CD4-positive, alpha-beta T cell (primary cell): ENCODE measurements at regions not wholly inside any gene's neighbourhood (a gene's known extent, or its start where the extent isn't known, plus 50 kb on each side); places are given as distances from the start of the nearest gene placed in this dataset.

ENCODE experiments used
- ATAC-seq: fragments of 200-7000 bp; cut with Tn5 transposase; one replicate; pipeline ENCODE4 v1.10.0; 2022; ENCODE audit warnings: mild to moderate bottlenecking; ENCODE audit not compliant: poor library complexity
- CTCF ChIA-PET: fragments of 350-600 bp; sonication (Branson Sonifier 250); formaldehyde crosslinking; loops from one replicate; lab custom pipeline; 2021; ENCODE audit warnings: antibody characterized with exemption, inconsistent platforms; lab: Charles Lee
- POLR2A ChIA-PET: fragments of 350-600 bp; sonication (Branson Sonifier 250); formaldehyde crosslinking; loops from one replicate; lab custom pipeline; 2021; ENCODE audit warnings: antibody characterized with exemption, inconsistent platforms; lab: Charles Lee
- DNase-seq, 14 experiments: peaks; one replicate each; pipeline ENCODE4 v3.0.0-alpha.2; 2013 to 2020; ENCODE audit warnings: mixed read lengths in 2 of 14
- H3K27ac ChIP-seq, 2 donors: one replicate each; pipeline versions ENCODE4 v1.5.1 to v1.7.0; 2013; ENCODE audit warnings: low read length in 2 of 2, low read depth in 1 of 2, mild to moderate bottlenecking in 1 of 2
- H3K27me3 ChIP-seq, 2 experiments: 1 replicate in 1 of 2; 2 replicates in 1 of 2; pipeline versions ENCODE4 v1.6.1 to v1.7.0; 2013; ENCODE audit warnings: low read length in 2 of 2, control low read depth in 1 of 2, mild to moderate bottlenecking in 1 of 2, moderate library complexity in 1 of 2; ENCODE audit not compliant: insufficient read depth in 2 of 2, control insufficient read depth in 1 of 2
- H3K36me3 ChIP-seq: one replicate; pipeline ENCODE4 v1.6.1; 2013; ENCODE audit warnings: low read length, control low read depth; ENCODE audit not compliant: insufficient read depth
- H3K4me1 ChIP-seq: one replicate; pipeline ENCODE4 v1.6.1; 2013; ENCODE audit warnings: low read length, control low read depth; ENCODE audit not compliant: insufficient read depth
- H3K4me3 ChIP-seq: one replicate; pipeline ENCODE4 v1.5.1; 2013; ENCODE audit warnings: mild to moderate bottlenecking, low read length, moderate library complexity
- H3K9me3 ChIP-seq, 2 experiments: 1 replicate in 1 of 2; 2 replicates in 1 of 2; pipeline versions ENCODE4 v1.6.1 to v1.7.0; 2013; ENCODE audit warnings: low read length in 2 of 2, mild to moderate bottlenecking in 2 of 2, control low read depth in 1 of 2, moderate library complexity in 1 of 2; ENCODE audit not compliant: control insufficient read depth in 1 of 2, insufficient read depth in 1 of 2
- H3K27ac Mint-ChIP-seq: one replicate; pipeline ENCODE4 v1.8.0; 2020; ENCODE audit warnings: mixed read lengths
- H3K27me3 Mint-ChIP-seq: one replicate; pipeline ENCODE4 v1.8.0; 2021; ENCODE audit warnings: mixed read lengths
- H3K36me3 Mint-ChIP-seq: one replicate; pipeline ENCODE4 v1.8.0; 2021; ENCODE audit warnings: low read depth, mixed read lengths
- H3K4me1 Mint-ChIP-seq: one replicate; pipeline ENCODE4 v1.8.0; 2021; ENCODE audit warnings: low read depth, mixed read lengths
- H3K4me3 Mint-ChIP-seq: one replicate; pipeline ENCODE4 v1.8.0; 2020; ENCODE audit warnings: mild to moderate bottlenecking, mixed read lengths
- H3K9me3 Mint-ChIP-seq: one replicate; pipeline ENCODE4 v1.8.0; 2020; ENCODE audit warnings: mixed read lengths
- intact Hi-C, 2 experiments: fragments of 100-400 bp; cut with DNase I in 1 of 2; cut with micrococcal nuclease in 1 of 2; formaldehyde crosslinking; loops; one replicate each; pipeline versions ENCODE4 v1.15.1 to v1.9.0; 2023 to 2025; cut with DNase I, micrococcal nuclease
- TF ChIP-seq, protein P1 (sequence below): fragments of 200-600 bp; IDR thresholded peaks from one replicate; pipeline ENCODE4 v1.8.0; 2022; ENCODE audit warnings: antibody characterized with exemption, mild to moderate bottlenecking

DNA sequence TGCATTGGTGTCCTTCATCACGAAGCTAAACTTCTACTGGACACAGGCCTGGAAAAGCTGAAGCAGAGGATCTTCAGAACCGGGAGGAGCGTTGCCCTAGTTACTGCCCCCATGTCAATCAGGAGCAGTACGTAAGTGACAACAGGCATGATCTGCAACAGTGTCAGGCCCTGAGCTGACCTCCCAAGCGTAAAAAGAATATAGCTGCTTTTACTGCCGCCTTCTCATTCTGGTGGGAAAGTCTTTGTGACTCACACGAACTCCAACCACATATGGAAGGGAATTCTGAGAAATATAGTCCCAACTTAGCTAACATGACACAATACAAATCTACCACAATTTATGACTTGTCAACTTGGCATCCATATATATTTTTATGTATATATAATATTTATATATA, 1007.7 kb upstream of the CDH2 start:
- ChIA-PET CTCF (no interaction called here), POLR2A (no interaction called here)
- Mint-ChIP-seq H3K27me3 (no peaks in the 10 kb centered on the region), H3K4me1 (no peaks in the 10 kb centered on the region), H3K36me3 (no peaks in the 10 kb centered on the region), H3K9me3 (peaks cover 4% of the 10 kb centered on the region), H3K4me3 (no peak overlapping the region), H3K27ac (no peak overlapping the region)
- H3K27ac ChIP-seq, result no peak overlapping the region
- H3K9me3 ChIP-seq, result peaks cover 0 to 4% of the 10 kb centered on the region in 2 experiments
- TF ChIP-seq, protein P1, sequence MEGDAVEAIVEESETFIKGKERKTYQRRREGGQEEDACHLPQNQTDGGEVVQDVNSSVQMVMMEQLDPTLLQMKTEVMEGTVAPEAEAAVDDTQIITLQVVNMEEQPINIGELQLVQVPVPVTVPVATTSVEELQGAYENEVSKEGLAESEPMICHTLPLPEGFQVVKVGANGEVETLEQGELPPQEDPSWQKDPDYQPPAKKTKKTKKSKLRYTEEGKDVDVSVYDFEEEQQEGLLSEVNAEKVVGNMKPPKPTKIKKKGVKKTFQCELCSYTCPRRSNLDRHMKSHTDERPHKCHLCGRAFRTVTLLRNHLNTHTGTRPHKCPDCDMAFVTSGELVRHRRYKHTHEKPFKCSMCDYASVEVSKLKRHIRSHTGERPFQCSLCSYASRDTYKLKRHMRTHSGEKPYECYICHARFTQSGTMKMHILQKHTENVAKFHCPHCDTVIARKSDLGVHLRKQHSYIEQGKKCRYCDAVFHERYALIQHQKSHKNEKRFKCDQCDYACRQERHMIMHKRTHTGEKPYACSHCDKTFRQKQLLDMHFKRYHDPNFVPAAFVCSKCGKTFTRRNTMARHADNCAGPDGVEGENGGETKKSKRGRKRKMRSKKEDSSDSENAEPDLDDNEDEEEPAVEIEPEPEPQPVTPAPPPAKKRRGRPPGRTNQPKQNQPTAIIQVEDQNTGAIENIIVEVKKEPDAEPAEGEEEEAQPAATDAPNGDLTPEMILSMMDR, result no peak
- no peaks in the 10 kb centered on the region for H3K27me3 ChIP-seq
- no peak overlapping the region for H3K4me3 ChIP-seq
- ATAC-seq (no peak), DNase-seq (no peak)
- no peaks in the 10 kb centered on the region for H3K4me1 ChIP-seq
- no peaks in the 10 kb centered on the region for H3K36me3 ChIP-seq
- intact Hi-C loops, result no loop called here

DNA sequence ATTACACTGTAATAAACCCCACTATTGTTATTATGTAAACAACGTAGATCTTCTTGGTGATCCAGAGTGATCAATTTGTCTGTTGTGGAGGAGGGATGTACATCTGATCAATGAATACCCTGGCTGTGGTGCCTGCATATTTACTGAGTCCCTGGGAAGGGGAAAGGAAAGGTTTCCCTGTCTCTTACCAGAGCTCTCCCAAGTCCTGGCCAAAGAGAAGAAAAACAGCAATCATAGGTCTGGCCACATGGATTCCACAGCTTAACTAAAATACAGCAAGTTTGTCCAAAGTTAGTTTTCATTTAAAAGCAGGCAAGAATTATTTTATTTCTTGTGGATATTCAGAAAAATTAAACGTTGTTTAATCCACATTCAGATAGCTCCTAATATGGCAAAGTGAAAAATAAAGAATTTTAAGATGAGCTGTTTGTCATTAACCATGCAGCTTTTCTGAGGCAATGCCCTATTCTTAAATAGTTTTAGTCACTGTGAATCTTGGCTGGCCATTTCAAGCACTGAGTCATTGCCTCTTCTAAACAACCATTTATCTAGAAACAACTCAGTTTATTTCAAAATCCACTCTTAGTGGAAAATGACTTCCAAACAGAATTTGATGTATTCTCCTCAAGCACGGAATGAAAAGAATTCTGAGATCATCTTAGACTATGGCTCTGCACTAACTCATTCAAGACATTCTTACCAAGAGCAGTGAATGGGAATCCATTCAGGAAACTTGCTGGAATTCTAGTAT, 1004.4 kb upstream of the CDH2 start:
- Mint-ChIP-seq H3K36me3 (no peaks in the 10 kb centered on the region), H3K9me3 (peaks cover 2% of the 10 kb centered on the region), H3K4me1 (no peaks in the 10 kb centered on the region), H3K27ac (no peak overlapping the region), H3K27me3 (no peaks in the 10 kb centered on the region), H3K4me3 (no peak overlapping the region)
- peaks cover 0 to 4% of the 10 kb centered on the region in 2 experiments for H3K9me3 ChIP-seq
- ChIA-PET POLR2A (no interaction called here), CTCF (no interaction called here)
- H3K27me3 ChIP-seq, result no peaks in the 10 kb centered on the region
- H3K27ac ChIP-seq, result no peak overlapping the region
- TF ChIP-seq, protein P1, result no peak
- intact Hi-C loops, result no loop called here
- ATAC-seq (no peak), DNase-seq (no peak)
- no peaks in the 10 kb centered on the region for H3K36me3 ChIP-seq
- H3K4me1 ChIP-seq, result no peaks in the 10 kb centered on the region
- no peak overlapping the region for H3K4me3 ChIP-seq

DNA sequence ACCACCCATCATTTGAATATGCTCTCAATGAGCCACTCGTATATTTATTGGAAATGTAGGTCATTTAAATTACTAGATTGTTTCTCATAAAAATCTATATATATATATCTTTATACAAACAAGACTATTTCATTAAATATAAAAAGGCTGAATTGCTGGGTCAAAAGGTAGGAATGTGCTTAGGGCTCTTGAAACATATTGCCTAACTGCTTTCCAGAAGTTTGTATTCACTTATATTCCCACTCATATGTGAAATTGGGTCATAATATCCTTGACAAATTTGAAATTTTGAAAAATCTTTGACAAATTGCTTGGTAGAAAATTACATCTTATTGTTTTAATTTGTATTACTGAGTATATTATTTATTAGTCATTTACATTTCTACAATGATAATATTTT, 999.8 kb upstream of the CDH2 start:
- no peak overlapping the region for H3K27ac Mint-ChIP-seq
- peaks cover 2% of the 10 kb centered on the region for H3K9me3 Mint-ChIP-seq
- Histone ChIP-seq H3K36me3 (no peaks in the 10 kb centered on the region), H3K9me3 (peaks cover 0 to 4% of the 10 kb centered on the region in 2 experiments), H3K27me3 (no peaks in the 10 kb centered on the region), H3K4me3 (no peak overlapping the region), H3K27ac (no peak overlapping the region), H3K4me1 (no peaks in the 10 kb centered on the region)
- ChIA-PET CTCF (no interaction called here), POLR2A (no interaction called here)
- DNase-seq (no peak), ATAC-seq (no peak)
- no peak overlapping the region for H3K4me3 Mint-ChIP-seq
- no peaks in the 10 kb centered on the region for H3K4me1 Mint-ChIP-seq
- no peaks in the 10 kb centered on the region for H3K36me3 Mint-ChIP-seq
- TF ChIP-seq, protein P1, result no peak
- no peaks in the 10 kb centered on the region for H3K27me3 Mint-ChIP-seq
- intact Hi-C loops, result no loop called here
